HT1080 (cell line): ENCODE measurements at regions not wholly inside any gene's neighbourhood (a gene's known extent, or its start where the extent isn't known, plus 50 kb on each side); places are given as distances from the start of the nearest gene placed in this dataset.
"Not testable (repeated sequence)": the region's sequence is repeated elsewhere in the genome, so short reads cannot be mapped to it uniquely, and the experiment has no call there.

ENCODE experiments used
- DNase-seq: peaks from one replicate; pipeline ENCODE4 v3.0.0-alpha.2; 2015; ENCODE audit warnings: low read depth

GRCh38 chr5:21484498-21484889, 1368.7 kb downstream of the CDH12 start:
- not testable (repeated sequence) for DNase-seq

DNA sequence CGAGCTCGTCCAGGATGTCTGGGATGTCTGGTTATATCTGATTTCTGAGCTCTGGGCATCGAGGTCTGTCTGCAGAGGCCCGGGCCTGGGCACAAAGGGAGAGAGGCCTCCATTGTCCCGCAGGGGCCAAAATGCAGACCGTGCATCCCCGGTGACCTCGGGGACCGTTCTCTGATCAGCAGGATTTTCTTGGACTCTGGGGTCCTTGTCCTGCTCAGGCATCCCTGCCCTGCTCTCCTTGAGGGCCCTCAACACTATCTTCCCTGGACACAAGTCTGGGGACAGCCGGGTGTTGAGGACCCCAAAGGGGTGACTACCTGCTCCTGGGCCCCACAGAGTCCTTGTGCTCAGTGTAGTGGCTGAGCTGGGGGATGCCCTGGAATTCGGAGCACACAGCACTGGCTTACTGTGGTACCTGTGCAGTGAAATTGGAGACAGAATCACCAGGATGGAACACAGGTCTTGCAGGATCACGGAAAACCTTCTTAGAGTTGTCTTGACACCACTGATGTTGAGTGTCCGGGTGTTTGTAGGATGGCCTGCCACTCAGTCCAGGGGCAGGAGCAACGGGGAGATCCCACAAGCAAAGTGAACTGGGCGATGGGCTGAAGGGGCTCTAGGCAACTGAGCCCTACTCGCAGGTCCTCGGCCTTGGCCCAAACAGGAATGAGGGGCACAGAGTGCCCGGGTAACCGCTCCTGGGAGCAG, 1369.2 kb downstream of the CDH12 start:
- DNase-seq, result not testable (repeated sequence)

DNA sequence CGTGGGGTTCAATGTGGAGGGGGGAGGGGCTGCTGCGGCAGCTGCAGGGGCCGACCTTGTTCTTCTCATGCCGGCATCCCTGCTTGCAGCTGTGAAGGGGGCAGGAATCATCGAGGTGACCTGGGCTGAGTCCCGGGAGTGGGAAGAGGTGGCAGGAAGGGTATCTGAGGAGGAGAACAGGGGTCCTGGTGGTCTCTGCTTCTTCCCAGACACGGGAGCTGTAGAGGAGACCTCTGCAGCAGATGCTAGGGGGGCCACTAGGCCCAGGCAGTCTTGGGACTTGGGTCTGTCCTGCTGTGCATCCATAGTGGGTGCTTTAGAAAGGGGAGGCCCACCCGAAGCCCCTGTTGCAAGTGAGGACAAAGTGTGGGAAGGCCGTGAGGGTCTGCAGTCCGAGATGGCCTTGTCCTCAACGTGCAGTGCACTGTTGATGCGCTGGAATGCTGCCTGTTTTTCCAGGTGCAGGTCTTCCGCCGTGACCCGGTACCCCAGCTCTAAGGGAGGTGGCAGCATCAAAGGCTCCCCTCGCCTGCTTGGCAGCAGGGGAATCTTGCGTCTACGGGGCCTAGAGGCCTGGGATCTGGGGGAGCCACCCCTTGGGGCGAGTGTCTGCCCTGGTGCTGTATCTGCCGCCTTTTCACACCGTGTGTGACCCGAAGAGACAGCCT, 1370.0 kb downstream of the CDH12 start:
- DNase-seq, result not testable (repeated sequence)

DNA sequence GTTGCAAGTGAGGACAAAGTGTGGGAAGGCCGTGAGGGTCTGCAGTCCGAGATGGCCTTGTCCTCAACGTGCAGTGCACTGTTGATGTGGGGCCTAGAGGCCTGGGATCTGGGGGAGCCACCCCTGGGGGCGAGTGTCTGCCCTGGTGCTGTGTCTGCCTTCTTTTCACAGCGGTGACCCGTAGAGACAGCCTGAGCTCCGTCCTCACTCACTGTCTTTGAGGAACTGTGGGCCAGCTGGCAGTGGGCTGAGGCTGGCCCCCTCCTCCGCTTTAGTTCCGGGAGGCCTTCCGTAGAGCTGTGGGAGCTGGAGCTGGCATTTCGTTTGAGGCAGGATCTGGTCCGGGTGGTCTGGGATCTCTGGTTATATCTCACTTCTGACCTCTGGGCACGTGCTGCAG, 1370.6 kb downstream of the CDH12 start:
- DNase-seq, result peak; percentile 21

- peak; percentile 12 for DNase-seq
Measured at GRCh38 chr5:21481320-21482270, 1371.5 kb downstream of the CDH12 start.

GRCh38 chr5:21480054-21480453, 1373.1 kb downstream of the CDH12 start:
- not testable (repeated sequence) for DNase-seq

- not testable (repeated sequence) for DNase-seq
Measured at GRCh38 chr5:21473981-21474380, 1379.2 kb downstream of the CDH12 start.

DNA sequence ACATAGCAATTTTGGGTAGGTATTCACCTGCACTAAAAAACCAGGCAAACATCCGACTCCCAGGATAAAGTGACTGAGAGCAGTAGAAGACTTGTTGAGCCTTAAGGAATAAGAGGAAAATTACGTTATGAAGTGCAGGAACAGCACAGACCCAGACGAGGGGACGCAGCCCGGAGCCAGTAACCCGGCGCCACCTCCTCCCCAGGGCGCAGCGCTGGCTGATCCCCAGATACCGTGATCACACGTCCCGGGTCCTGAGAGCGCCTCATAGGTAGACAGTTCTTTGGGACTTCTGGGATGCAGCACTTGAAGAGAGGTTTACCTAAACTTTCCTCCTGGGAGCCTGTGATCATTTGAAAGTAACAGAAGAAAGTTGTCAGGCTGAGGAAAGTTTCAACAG, 1379.7 kb downstream of the CDH12 start:
- not testable (repeated sequence) for DNase-seq

GRCh38 chr5:21471691-21472090, 1381.5 kb downstream of the CDH12 start:
- DNase-seq, result not testable (repeated sequence)

GRCh38 chr5:21469523-21470101, 1383.5 kb downstream of the CDH12 start:
- DNase-seq, result not testable (repeated sequence)

- DNase-seq, result not testable (repeated sequence)
Measured at GRCh38 chr5:21467544-21467943, 1385.6 kb downstream of the CDH12 start.

- DNase-seq, result not testable (repeated sequence)
Measured at GRCh38 chr5:21459744-21460073, 1393.4 kb downstream of the CDH12 start.

DNA sequence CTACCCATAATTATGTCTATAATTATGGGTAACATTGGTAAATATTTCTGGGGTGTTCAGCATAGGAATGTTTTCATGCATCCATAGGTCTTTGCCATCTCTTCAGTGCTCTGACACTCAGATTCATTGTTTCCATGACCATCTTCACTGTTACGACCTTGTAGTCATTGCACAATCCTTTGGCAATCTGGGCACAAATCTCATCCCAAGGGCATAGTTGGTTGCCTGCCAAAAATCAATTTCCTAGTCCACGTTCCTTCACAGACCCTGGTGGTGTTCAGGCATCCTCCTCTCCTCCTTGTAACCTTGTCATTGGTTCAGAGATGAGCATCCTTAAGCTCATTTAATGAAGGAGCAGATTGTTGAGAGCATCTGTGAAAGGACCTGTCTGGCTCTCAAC, 1400.7 kb downstream of the CDH12 start:
- DNase-seq, result no peak

- no peak for DNase-seq
Measured at GRCh38 chr5:21432646-21433045, 1420.5 kb downstream of the CDH12 start.

GRCh38 chr5:21424907-21425306, 1428.2 kb downstream of the CDH12 start:
- peak; percentile 3 for DNase-seq

DNA sequence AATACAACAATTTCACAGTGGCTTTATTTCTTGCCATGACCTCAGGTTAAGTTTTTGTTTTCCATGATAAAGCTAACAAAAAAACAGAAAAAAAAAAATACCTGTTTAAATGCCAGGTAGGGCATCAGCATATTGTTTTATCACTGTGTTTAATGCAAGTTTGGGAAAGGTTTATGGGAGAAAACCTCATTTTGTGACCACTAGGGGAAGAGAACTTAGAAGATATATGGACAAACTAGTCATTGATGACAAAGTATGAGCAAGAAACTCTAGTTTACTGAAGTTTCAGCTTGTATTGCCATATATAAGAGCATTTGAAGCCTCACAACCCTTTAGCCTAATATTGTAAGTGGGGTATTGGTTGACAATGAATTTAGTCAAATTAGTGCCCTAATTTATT, 1431.4 kb upstream of the CDH18 start:
- no peak for DNase-seq

GRCh38 chr5:21402089-21402488, 1414.1 kb upstream of the CDH18 start:
- DNase-seq, result not testable (repeated sequence)

DNA sequence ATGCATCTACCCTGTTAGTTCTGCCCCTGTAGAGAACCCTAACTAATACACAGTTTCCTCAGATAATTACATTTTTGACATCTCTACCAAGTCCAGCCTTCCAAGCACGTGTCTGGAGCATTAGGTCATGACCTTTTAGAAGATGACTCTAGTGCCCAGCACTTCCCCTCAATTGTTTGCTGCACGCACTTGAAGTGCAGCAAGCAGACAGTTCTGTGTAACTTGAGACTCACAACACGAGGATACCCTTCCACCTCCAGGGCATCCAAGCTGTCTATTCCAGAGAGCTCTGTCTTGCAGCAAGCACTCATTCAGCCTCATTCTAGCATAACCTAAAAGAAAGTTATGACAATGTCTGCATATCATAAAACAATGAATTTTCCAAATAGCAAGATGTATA, 1410.5 kb upstream of the CDH18 start:
- no peak for DNase-seq

DNA sequence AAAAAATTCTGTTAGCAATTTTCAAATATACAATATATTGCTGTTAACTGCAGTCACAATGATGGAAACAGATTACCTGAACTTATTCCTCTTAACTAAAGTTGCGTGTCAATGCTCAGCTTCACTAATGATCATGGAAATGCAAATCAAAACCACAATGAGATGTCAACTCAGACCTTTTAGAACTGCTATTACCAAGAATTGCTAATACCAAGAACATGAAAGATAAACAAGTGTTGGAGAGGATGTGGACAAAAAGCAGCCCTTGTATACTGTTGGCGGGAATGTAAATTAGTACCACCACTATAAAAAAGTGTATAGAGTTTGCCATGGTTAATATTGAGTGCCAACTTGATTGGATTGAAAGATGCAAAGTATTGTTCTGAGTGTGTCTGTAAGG, 1409.7 kb upstream of the CDH18 start:
- no peak for DNase-seq

DNA sequence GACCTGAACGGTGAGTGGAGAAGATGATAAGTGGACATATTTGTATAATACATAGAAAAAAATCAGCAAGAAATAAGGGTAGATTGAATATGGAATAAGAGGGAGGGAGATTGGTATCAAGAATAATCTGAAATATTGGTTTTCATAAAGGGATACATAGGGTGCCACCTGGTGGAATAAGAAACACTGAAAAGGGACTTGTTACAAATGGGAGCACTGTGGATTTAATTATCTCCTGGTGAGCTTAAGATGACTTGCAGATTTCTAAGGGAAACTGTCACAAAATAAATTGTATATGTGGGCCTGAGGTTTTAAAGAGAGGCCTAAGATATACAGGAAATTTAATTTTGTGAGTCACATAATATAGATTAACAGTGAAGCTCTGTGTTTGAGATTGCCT, 1403.5 kb upstream of the CDH18 start:
- DNase-seq, result peak; percentile 44

- DNase-seq, result not testable (repeated sequence)
Measured at GRCh38 chr5:21360754-21361153, 1372.8 kb upstream of the CDH18 start.

- DNase-seq, result peak; percentile 43
Measured at GRCh38 chr5:21341948-21342261, 1353.9 kb upstream of the CDH18 start.
